SIG-M5 treated with dmso at 0.1 percent for 504 hours (cell line): ENCODE measurements at regions not wholly inside any gene's neighbourhood (a gene's known extent, or its start where the extent isn't known, plus 50 kb on each side); places are given as distances from the start of the nearest gene placed in this dataset.
"Not testable (repeated sequence)": the region's sequence is repeated elsewhere in the genome, so short reads cannot be mapped to it uniquely, and the experiment has no call there.

Experiments
- DNase-seq: peaks from one replicate; lab custom pipeline; 2025; ENCODE audit not compliant: unreplicated experiment; lab: John Stamatoyannopoulos, UW

DNA sequence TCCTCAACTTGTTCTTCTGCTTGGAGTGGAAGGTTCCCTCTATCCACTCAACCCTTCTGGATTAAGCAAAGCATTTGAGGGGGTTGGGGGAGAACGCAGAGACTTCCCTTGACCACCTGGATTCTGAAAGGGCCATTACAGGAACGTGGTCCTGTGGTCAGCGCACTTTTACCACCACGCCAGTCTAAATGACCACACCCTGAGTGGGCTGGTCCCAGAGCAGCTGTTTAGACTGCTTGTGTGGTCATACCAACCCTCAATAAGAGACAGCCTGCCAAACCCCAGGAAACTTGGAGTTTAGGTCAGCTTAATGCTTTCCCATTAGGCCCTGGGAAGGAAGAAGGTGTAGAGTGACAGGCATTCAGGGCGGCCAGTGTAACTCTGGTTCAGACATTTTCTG is 165.5 kb upstream of the ATP2B1 start:
- DNase-seq, result no peak

DNA sequence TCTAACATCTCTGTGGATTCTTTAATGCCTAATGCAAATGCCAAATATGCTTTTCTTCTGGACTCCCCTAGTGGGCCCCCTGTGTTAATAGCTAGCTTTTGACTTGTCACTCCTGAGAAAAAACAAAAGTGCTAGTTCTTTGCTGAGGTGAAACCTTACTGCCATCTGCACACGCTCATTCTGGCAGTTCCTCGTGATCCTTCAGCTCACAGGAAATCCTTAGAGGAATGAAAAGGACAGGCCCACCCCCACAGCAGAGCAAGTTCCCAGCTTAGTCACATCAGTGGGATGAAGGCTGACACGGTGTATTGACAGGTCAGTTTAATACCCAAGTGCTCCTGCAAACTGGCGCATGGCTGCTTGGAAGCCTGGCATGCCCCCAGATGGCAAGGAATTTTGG is 165.1 kb upstream of the ATP2B1 start:
- no peak for DNase-seq

- DNase-seq, result no peak
Measured at GRCh38 chr12:89872922-89873630, 164.4 kb upstream of the ATP2B1 start.

GRCh38 chr12:89870413-89871184 is 162.0 kb upstream of the ATP2B1 start:
- DNase-seq, result no peak

DNA sequence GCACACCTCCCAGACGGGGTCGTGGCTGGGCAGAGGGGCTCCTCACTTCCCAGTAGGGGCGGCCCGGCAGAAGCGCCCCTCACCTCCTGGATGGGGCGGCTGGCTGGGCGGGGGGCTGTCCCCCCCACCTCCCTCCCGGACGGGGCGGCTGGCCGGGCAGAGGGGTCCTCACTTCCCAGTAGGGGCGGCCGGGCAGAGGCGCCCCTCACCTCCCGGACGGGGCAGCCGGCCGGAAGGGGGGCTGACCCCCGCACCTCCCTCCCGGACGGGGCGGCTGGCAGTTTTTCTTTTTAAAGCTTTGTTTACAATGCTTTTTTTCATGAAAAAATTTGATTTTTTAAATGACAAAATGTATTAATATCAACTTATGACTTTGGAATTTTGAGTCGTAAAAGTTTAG is 159.0 kb upstream of the ATP2B1 start:
- not testable (repeated sequence) for DNase-seq

GRCh38 chr12:89864411-89864810 is 155.8 kb upstream of the ATP2B1 start:
- DNase-seq, result no peak

- peak; percentile 17 for DNase-seq
Measured at GRCh38 chr12:89863968-89864367, 155.3 kb upstream of the ATP2B1 start.

DNA sequence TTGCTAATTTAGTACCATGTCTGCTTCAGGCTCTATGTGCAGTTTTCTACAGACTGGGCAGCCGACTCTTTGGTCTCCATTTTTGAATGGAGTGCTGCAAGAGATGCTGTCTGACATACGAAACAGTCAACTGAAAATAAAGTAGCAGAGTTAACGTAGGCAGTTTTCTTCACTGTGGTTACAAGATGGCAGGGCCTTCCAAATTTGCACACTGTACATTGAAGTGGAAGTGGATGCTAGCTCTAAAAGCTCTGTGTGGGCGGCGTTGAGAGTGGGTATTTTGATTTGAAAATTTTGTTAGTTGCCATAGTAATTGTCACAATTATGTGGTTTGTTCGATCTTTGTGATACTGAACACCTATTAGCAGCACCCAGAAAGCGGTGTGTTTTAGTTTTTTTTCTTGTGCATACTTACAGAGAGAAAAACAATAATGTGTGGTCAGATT is 154.9 kb upstream of the ATP2B1 start:
- no peak for DNase-seq

DNA sequence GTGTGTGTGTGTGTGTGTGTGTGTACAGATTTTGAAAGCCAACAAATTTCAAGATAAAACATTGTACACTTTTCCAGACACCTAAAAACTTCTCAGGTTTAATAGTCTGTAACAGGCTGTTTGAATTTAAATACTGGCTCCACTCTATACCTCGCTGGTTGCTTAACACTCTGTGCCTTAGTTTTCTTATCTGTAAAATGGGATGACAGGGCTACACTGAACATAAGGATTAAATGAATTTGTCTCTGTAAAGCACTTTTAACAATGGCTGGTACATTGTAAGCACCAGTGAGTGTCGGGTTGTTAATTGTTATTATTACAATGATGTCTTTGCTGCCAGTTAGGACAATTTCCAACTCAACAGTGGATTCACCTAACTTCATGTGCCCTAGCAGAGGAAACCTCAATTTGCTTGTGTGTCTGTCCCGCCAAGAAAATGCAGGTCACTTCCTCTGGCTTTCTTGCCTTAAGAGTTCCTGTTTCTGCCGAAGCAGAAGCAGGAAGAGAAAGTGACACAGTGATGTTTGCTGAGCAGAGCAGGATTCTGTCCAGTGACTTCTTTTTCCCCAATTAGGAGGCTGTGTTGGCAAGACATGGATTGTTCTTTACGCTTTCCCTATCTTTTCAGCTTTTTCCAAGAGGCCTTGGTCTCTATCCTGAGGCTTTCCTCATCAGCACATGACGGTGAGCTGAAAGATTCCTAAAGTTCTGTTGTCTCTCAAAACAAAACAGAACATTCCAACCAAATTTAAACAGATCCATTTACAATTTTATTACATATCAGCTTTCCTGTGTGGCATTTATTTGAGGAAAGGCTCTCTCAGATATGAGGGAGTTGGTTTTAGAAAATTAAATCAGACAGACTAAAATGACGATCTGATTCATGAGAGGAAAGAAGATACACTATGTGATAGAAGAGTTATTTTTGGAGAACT is 154.1 kb upstream of the ATP2B1 start:
- peak; percentile 87 for DNase-seq

GRCh38 chr12:89861086-89861485 is 152.4 kb upstream of the ATP2B1 start:
- no peak for DNase-seq

GRCh38 chr12:89859508-89860220 is 151.0 kb upstream of the ATP2B1 start:
- no peak for DNase-seq

GRCh38 chr12:89858718-89859117 is 150.1 kb upstream of the ATP2B1 start:
- DNase-seq, result no peak

DNA sequence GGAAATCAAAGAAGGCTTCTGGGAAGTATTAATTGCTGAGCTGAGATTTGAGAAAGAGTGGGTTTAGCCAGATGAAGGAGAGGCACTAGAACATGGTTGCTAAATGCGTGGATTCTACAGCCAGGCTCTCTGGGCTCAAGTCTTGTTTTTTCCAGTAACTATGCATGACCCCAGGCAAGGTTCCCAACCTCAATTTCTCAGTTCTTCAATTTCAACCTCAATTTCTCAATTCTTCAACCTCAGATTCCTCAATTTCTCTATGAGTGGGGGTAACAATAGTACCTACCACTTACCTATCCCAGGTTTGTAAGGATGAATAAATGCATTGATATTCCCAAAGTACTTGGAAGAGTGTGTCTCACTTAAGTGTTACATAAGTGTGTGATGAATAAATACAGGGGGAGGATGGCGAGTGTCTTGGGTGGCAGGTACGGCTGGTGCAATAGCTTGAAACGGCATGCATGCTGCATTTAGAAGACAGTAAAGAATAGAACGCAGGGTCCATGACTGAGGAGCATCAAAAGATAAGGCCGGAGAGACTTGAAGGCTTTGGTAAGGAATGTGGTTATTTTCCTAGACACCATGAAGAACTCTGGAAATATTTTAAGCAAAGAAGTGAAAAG is 149.1 kb upstream of the ATP2B1 start:
- peak; percentile 40 for DNase-seq

- DNase-seq, result peak; percentile 82
Measured at GRCh38 chr12:89856431-89856830, 147.8 kb upstream of the ATP2B1 start.

GRCh38 chr12:89848732-89849131 is 140.1 kb upstream of the ATP2B1 start:
- no peak for DNase-seq

DNA sequence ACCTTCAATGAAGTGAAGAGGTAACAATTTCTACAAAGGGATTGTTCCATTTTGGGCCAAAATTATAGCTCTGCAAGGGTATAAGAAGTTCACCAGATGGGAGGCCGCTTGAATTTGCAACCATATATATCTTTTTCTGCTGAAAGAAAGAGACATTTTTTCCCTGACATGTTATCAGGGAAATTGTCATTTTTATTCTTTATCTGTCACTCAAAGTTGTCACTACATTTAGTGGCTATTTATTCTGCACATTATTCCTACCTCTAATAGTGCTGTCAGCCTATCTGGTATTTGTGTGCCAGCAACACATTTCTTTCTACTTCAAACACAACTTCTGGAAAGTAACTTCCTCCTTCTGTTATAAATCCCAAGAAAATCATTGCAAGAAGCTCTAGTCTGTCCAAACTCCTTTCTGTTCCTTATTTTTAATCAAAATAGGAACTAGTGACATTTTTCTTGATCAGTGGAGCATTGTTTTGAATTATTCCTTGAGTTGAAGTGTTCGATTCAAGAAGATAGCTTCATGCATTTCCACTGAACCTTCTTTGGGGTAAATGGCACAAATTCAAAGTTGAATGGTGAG is 137.9 kb upstream of the ATP2B1 start:
- peak; percentile 48 for DNase-seq

DNA sequence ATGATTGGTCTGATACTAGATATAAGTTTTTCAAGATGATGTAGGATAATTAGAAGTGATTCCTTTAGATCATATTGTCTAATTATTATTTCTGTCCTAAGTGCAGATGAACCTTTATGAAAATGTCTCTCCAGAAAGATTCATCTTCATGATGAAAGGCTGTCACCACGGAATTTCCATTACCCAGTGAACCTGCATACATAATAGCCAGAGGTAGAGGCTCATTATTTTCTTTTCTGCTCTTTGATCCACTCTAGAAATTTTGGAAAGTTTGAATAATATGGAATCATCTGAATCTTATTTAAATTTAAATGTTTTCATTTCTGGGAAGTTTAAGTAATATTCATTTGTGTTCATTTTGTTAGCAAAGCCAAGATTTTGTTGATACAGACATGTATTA is 137.1 kb upstream of the ATP2B1 start:
- DNase-seq, result no peak

DNA sequence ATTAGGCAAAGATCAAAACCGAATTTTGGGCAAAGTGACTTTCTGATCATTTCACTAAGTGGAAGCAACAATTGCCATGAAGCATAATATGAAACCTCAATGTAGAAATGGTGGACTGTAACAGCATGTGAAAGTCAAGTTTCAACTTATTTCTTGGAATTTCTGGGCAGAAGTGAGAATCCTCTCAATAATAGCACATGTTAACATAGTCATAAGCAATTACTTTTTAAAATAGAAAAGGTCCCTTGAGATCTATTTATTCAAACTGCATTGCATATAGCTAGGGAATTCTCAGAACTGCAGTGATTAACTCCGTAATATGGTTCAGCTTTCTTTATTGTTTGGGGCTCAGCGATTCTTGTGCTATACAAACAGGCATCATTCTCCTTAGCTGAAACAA is 136.7 kb upstream of the ATP2B1 start:
- no peak for DNase-seq

DNA sequence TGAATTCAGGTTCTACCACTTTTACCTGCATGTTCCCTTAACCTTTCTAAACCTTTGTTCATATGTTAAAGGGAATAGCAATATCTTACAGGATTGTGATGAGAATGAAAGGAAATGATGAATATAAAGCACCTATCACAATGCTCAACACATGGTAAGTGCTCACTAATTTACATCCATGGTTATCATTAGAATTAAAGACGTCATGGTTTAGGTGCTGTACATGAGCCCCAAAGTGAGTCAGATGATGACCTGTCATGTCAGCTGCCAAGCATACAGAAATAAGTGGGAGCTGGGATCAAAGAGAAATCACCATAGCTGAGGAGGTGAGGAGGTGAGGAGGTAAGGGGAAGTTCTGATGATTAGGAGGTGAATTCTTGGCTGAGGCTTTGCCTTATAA is 135.9 kb upstream of the ATP2B1 start:
- DNase-seq, result no peak
